Caco-2 (cell line): ENCODE measurements at regions not wholly inside any gene's neighbourhood (a gene's known extent, or its start where the extent isn't known, plus 50 kb on each side); places are given as distances from the start of the nearest gene placed in this dataset.

Experiments used
- BruUV-seq: library from RNA; stranded (reverse); fragments of 400-500 nt; replicated peaks from 2 replicates; lab custom pipeline; 2021; lab: Mats Ljungman, UMichigan
- CTCF ChIA-PET: fragments of 300-600 bp; sonication (Branson Sonifier 250); formaldehyde crosslinking; loops from one replicate; lab custom pipeline; 2022; ENCODE audit warnings: antibody characterized with exemption; lab: Charles Lee
- POLR2A ChIA-PET: fragments of 300-600 bp; sonication (Branson Sonifier 250); formaldehyde crosslinking; loops from one replicate; lab custom pipeline; 2022; ENCODE audit warnings: antibody characterized with exemption; lab: Charles Lee
- DNase-seq, 2 experiments: peaks; one replicate each; pipeline versions ENCODE4 v3.0.0 to v3.0.0-alpha.2; 2020 to 2022
- H3K27me3 ChIP-seq: replicated peaks from 2 replicates; pipeline ENCODE4 v1.6.0; 2011; ENCODE audit warnings: low read length; ENCODE audit not compliant: control insufficient read depth, insufficient read depth
- H3K36me3 ChIP-seq: 2 replicates; pipeline ENCODE4 v1.5.1; 2011; ENCODE audit warnings: low read length; ENCODE audit not compliant: control insufficient read depth, insufficient read depth
- H3K4me1 ChIP-seq: fragments of 250-450 bp; sonication (Bioruptor Pico); 2 replicates; pipeline ENCODE4 v1.5.1; 2020; ENCODE audit warnings: mild to moderate bottlenecking
- H3K4me3 ChIP-seq: 2 replicates; pipeline ENCODE4 v1.5.1; 2011; ENCODE audit warnings: low read depth, mild to moderate bottlenecking, control low read depth, low read length
- H3K9me3 ChIP-seq: fragments of 250-450 bp; sonication (Bioruptor Pico); 2 replicates; pipeline ENCODE4 v1.5.1; 2020; ENCODE audit warnings: mild to moderate bottlenecking, moderate library complexity
- H3K27ac Mint-ChIP-seq: one replicate; pipeline ENCODE4 v1.8.0; 2022; ENCODE audit warnings: mixed read lengths; ENCODE audit not compliant: unreplicated experiment
- H3K27me3 Mint-ChIP-seq: one replicate; pipeline ENCODE4 v1.8.0; 2022; ENCODE audit warnings: mixed read lengths; ENCODE audit not compliant: insufficient read depth, unreplicated experiment
- H3K36me3 Mint-ChIP-seq: one replicate; pipeline ENCODE4 v1.8.0; 2022; ENCODE audit warnings: mild to moderate bottlenecking, mixed read lengths; ENCODE audit not compliant: insufficient read depth, unreplicated experiment
- H3K4me1 Mint-ChIP-seq: one replicate; pipeline ENCODE4 v1.8.0; 2022; ENCODE audit warnings: low read depth, mixed read lengths; ENCODE audit not compliant: unreplicated experiment
- H3K4me3 Mint-ChIP-seq: one replicate; pipeline ENCODE4 v1.8.0; 2022; ENCODE audit warnings: mild to moderate bottlenecking, moderate library complexity, mixed read lengths; ENCODE audit not compliant: unreplicated experiment
- H3K9me3 Mint-ChIP-seq: one replicate; pipeline ENCODE4 v1.8.0; 2022; ENCODE audit warnings: mixed read lengths; ENCODE audit not compliant: unreplicated experiment
- intact Hi-C: fragments of 100-400 bp; cut with micrococcal nuclease; formaldehyde crosslinking; loops from one replicate; pipeline ENCODE4 v1.10.0; 2022; ENCODE audit not compliant: unreplicated experiment
- TF ChIP-seq, protein P1 (sequence below), 2 experiments: fragments of 200-600 bp in 1 of 2; IDR thresholded peaks; 1 replicate in 1 of 2; 2 replicates in 1 of 2; pipeline versions ENCODE4 v1.5.1 to v1.8.0; 2011 to 2022; ENCODE audit warnings: antibody characterized with exemption in 1 of 2, control low read depth in 1 of 2, inconsistent platforms in 1 of 2, low read depth in 1 of 2, low read length in 1 of 2, mild to moderate bottlenecking in 1 of 2, moderate library complexity in 1 of 2; ENCODE audit not compliant: insufficient read depth in 1 of 2, severe bottlenecking in 1 of 2, unreplicated experiment in 1 of 2

DNA sequence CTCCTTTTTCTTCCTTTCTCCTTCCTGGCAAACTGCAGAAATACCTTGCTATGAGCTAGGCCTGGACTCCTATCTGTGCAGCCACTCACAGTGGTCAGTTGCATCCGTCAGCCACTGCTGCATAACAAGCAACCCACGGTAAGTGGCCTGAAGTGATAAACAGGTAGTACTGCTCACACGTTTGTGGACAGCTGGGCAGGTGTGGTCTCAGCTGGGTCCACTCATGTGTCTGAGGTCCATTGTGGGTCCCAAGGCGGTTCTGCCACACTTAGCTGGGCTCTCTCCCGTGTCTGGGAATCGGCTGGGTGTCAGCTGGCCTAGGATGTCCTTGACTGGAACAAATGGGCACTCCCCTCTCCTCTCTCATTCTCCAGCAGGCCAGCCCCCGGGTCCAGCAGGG is 109.3 kb downstream of the BRD1 start:
- no peak overlapping the region for H3K4me3 Mint-ChIP-seq
- intact Hi-C loops, result no loop called here
- CTCF ChIA-PET, result no interaction called here

DNA sequence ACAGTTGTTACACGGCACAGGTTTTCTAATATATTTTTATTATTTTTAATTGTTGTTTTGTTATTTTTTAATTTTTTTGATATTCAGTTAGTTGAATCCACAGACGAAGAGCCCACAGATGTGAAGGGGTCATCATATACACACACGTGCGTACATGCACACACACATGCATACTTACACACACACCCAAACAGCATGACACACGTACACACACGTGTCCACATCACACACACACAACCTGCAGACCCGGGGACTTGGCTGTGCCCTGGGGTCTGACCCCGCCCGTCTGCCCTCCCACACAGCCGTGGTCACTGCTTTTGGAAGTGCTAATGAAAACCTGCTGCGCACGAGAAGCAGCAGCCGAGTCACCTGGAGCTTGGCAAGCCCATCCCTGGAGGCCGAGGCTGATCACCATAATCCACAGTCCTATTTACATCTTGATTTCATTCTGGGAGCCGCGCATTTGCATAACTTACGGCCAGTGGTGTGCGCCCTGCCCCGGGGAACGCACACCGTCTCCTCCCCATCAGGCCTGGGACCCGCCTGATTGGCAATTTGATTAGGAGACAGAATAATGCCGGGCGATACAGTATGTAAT is 110.3 kb downstream of the BRD1 start:
- H3K9me3 ChIP-seq, result no peaks in the 10 kb centered on the region
- H3K4me1 ChIP-seq, result no peaks in the 10 kb centered on the region
- POLR2A ChIA-PET, result no interaction called here
- BruUV-seq, result no TSS peak
- CTCF ChIA-PET, result no interaction called here
- H3K4me3 ChIP-seq, result no peak overlapping the region
- Mint-ChIP-seq H3K27ac (no peak overlapping the region), H3K27me3 (peaks cover 34% of the 10 kb centered on the region), H3K4me3 (no peak overlapping the region), H3K9me3 (no peaks in the 10 kb centered on the region), H3K36me3 (no peaks in the 10 kb centered on the region), H3K4me1 (no peaks in the 10 kb centered on the region)
- no peaks in the 10 kb centered on the region for H3K36me3 ChIP-seq
- TF ChIP-seq, protein P1, sequence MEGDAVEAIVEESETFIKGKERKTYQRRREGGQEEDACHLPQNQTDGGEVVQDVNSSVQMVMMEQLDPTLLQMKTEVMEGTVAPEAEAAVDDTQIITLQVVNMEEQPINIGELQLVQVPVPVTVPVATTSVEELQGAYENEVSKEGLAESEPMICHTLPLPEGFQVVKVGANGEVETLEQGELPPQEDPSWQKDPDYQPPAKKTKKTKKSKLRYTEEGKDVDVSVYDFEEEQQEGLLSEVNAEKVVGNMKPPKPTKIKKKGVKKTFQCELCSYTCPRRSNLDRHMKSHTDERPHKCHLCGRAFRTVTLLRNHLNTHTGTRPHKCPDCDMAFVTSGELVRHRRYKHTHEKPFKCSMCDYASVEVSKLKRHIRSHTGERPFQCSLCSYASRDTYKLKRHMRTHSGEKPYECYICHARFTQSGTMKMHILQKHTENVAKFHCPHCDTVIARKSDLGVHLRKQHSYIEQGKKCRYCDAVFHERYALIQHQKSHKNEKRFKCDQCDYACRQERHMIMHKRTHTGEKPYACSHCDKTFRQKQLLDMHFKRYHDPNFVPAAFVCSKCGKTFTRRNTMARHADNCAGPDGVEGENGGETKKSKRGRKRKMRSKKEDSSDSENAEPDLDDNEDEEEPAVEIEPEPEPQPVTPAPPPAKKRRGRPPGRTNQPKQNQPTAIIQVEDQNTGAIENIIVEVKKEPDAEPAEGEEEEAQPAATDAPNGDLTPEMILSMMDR (IDR thresholded peaks at IDR 0.05; ENCODE audit: insufficient read depth in 1 of 2, low read depth in 1 of 2, low read length in 1 of 2, severe bottlenecking in 1 of 2, unreplicated experiment in 1 of 2), result no peak
- peaks cover 3% of the 10 kb centered on the region; the same call in 1 of the 2 replicates for H3K27me3 ChIP-seq
- intact Hi-C loops, result no loop called here
- DNase-seq, result no peak

More for the DNA sequence above, 109.3 kb downstream of the BRD1 start:
- Histone ChIP-seq H3K4me1 (no peaks in the 10 kb centered on the region), H3K36me3 (no peaks in the 10 kb centered on the region), H3K27me3 (peaks cover 3% of the 10 kb centered on the region; the same call in 1 of the 2 replicates), H3K4me3 (no peak overlapping the region), H3K9me3 (no peaks in the 10 kb centered on the region)
- no peak overlapping the region for H3K27ac Mint-ChIP-seq
- peaks cover 33% of the 10 kb centered on the region for H3K27me3 Mint-ChIP-seq
- no peaks in the 10 kb centered on the region for H3K4me1 Mint-ChIP-seq
- H3K9me3 Mint-ChIP-seq, result no peaks in the 10 kb centered on the region
- BruUV-seq, result no TSS peak
- TF ChIP-seq, protein P1 (IDR thresholded peaks at IDR 0.05; ENCODE audit: insufficient read depth in 1 of 2, low read depth in 1 of 2, low read length in 1 of 2, severe bottlenecking in 1 of 2, unreplicated experiment in 1 of 2), result no peak
- DNase-seq, result no peak
- no peaks in the 10 kb centered on the region for H3K36me3 Mint-ChIP-seq
- POLR2A ChIA-PET, result no interaction called here

DNA sequence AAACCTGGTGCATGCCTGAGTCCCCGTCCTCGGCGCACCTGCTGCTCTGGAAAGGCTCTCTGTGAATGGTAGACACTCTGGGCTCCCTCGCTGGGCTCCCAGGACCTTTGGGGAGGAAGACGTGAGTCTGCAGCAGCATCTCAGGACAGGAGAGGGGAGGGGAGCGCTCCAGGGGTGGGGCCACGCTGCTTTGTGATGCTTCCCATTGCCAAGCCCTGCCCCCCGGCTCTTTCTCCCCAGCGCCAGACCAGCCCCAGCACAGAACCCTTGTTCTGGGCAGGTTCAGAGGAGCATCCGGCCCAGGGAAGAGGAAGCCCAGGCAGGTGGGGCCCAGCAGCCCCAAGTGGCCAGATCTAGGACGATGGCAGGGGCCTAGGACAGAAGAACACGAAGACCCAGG is 111.2 kb downstream of the BRD1 start:
- H3K27me3 Mint-ChIP-seq, result peaks cover 30% of the 10 kb centered on the region
- Histone ChIP-seq H3K4me1 (no peaks in the 10 kb centered on the region), H3K4me3 (no peak overlapping the region), H3K27me3 (peaks cover 3% of the 10 kb centered on the region; the same call in 1 of the 2 replicates), H3K9me3 (no peaks in the 10 kb centered on the region), H3K36me3 (no peaks in the 10 kb centered on the region)
- H3K9me3 Mint-ChIP-seq, result no peaks in the 10 kb centered on the region
- no peak overlapping the region for H3K27ac Mint-ChIP-seq
- TF ChIP-seq, protein P1 (IDR thresholded peaks at IDR 0.05; ENCODE audit: insufficient read depth in 1 of 2, low read depth in 1 of 2, low read length in 1 of 2, severe bottlenecking in 1 of 2, unreplicated experiment in 1 of 2), result no peak
- CTCF ChIA-PET, result no interaction called here
- POLR2A ChIA-PET, result no interaction called here
- intact Hi-C loops, result no loop called here
- H3K4me3 Mint-ChIP-seq, result no peak overlapping the region
- H3K36me3 Mint-ChIP-seq, result no peaks in the 10 kb centered on the region
- no TSS peak for BruUV-seq
- DNase-seq, result no peak
- H3K4me1 Mint-ChIP-seq, result no peaks in the 10 kb centered on the region
